Right lobe of liver (tissue), 4 donors: ENCODE measurements at regions not wholly inside any gene's neighbourhood (a gene's known extent, or its start where the extent isn't known, plus 50 kb on each side); places are given as distances from the start of the nearest gene placed in this dataset.

Source experiments
- POLR2A ChIP-seq: fragments of 450-650 bp; IDR thresholded peaks from one replicate; pipeline ENCODE4 v1.6.1; 2017; ENCODE audit warnings: antibody characterized with exemption, mild to moderate bottlenecking
- TF ChIP-seq, protein P1 (sequence below), 4 donors: fragments of 200-600 bp in 3 of 4; fragments of 450-650 bp in 1 of 4; IDR thresholded peaks; one replicate each; pipeline versions ENCODE4 v1.5.1 to v1.8.0; 2016 to 2022; ENCODE audit warnings: antibody characterized with exemption in 4 of 4, mild to moderate bottlenecking in 2 of 4
- donor health status: DM: no; HTN: no; CAD: no.
- donor health status: DM: no; HTN: no; CAD: no.
- donor health status: DM: no; HTN: yes; CAD: no.

DNA sequence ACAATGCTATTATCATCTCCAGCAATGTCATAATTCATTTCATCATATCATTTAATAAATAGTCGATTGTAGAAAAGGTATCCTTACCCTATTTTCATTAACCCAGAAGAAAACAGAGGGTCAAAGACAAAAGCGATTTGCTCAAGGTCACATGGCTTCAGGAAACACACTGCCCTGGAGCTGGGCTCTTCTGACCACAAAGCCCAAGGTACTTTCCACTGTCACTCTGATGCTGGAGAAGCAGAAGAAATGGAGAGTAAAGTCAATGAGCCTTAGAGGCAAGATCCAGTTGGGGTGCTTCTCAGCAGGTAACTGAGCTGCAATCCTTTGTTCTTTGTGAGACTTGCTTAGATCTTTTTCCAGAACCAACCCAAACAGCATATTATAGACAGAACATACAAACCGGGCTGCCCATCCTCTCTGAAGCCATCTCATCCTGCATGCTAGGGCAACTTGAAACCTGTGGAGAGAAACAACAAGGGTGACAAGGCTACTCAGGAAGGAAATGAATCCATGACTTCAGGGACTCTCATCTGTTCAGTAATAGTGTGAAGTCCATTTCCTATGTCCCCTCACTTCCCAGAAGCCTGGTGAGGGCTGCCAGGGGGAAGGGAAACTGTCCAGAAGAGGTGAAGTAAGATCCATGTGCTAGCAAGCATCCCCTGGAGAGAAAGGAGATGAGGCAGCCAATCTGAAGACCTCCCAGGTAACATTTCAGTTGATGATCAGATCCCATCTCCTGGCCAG lies 148.6 kb upstream of the SVIL start:
- TF ChIP-seq, protein P1, sequence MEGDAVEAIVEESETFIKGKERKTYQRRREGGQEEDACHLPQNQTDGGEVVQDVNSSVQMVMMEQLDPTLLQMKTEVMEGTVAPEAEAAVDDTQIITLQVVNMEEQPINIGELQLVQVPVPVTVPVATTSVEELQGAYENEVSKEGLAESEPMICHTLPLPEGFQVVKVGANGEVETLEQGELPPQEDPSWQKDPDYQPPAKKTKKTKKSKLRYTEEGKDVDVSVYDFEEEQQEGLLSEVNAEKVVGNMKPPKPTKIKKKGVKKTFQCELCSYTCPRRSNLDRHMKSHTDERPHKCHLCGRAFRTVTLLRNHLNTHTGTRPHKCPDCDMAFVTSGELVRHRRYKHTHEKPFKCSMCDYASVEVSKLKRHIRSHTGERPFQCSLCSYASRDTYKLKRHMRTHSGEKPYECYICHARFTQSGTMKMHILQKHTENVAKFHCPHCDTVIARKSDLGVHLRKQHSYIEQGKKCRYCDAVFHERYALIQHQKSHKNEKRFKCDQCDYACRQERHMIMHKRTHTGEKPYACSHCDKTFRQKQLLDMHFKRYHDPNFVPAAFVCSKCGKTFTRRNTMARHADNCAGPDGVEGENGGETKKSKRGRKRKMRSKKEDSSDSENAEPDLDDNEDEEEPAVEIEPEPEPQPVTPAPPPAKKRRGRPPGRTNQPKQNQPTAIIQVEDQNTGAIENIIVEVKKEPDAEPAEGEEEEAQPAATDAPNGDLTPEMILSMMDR (IDR thresholded peaks at IDR 0.05): no peak
- TF ChIP-seq POLR2A: no peak
